Kidney epithelial cell (primary cell): ENCODE measurements at regions not wholly inside any gene's neighbourhood (a gene's known extent, or its start where the extent isn't known, plus 50 kb on each side); places are given as distances from the start of the nearest gene placed in this dataset.

Experiments
- DNase-seq: peaks from one replicate; pipeline ENCODE4 v3.0.0-alpha.2; 2010; ENCODE audit warnings: low read depth
- H3K27me3 ChIP-seq: 2 replicates; pipeline ENCODE4 v1.6.0; 2011; ENCODE audit warnings: low read length; ENCODE audit not compliant: control insufficient read depth, insufficient read depth
- H3K36me3 ChIP-seq: 2 replicates; pipeline ENCODE4 v1.5.1; 2011; ENCODE audit warnings: low read length; ENCODE audit not compliant: control insufficient read depth, insufficient read depth
- H3K4me3 ChIP-seq: 2 replicates; pipeline ENCODE4 v1.5.1; 2011; ENCODE audit warnings: low read depth, mild to moderate bottlenecking, control low read depth, low read length
- CTCF ChIP-seq: IDR thresholded peaks from 2 replicates; pipeline ENCODE4 v1.5.1; 2011; ENCODE audit warnings: mild to moderate bottlenecking, moderate library complexity, low read length, control low read depth, inconsistent platforms; ENCODE audit not compliant: insufficient read depth, poor library complexity, severe bottlenecking

- Histone ChIP-seq H3K36me3 (no peaks in the 10 kb centered on the region), H3K4me3 (no peak overlapping the region), H3K27me3 (no peaks in the 10 kb centered on the region)
- no peak for DNase-seq
- no peak for TF ChIP-seq CTCF
These were observed 349.2 kb upstream of the PLD5 start for GRCh38 chr1:242873661-242874060.

GRCh38 chr1:242872521-242872920 is 348.0 kb upstream of the PLD5 start:
- no peak for DNase-seq
- no peaks in the 10 kb centered on the region for H3K36me3 ChIP-seq
- H3K27me3 ChIP-seq = no peaks in the 10 kb centered on the region
- TF ChIP-seq CTCF = no peak
- no peak overlapping the region for H3K4me3 ChIP-seq

- no peaks in the 10 kb centered on the region for H3K36me3 ChIP-seq
- no peak for DNase-seq
- no peaks in the 10 kb centered on the region for H3K27me3 ChIP-seq
- H3K4me3 ChIP-seq = no peak overlapping the region
- TF ChIP-seq CTCF = no peak
These were observed 347.1 kb upstream of the PLD5 start for GRCh38 chr1:242871471-242872030.

- no peaks in the 10 kb centered on the region for H3K36me3 ChIP-seq
- TF ChIP-seq CTCF = no peak
- DNase-seq = no peak
- no peaks in the 10 kb centered on the region for H3K27me3 ChIP-seq
- no peak overlapping the region for H3K4me3 ChIP-seq
These were observed 346.5 kb upstream of the PLD5 start for GRCh38 chr1:242870966-242871365.

- no peaks in the 10 kb centered on the region for H3K27me3 ChIP-seq
- TF ChIP-seq CTCF = no peak
- no peaks in the 10 kb centered on the region for H3K36me3 ChIP-seq
- H3K4me3 ChIP-seq = no peak overlapping the region
- DNase-seq = no peak
These were observed 331.8 kb upstream of the PLD5 start for GRCh38 chr1:242856289-242856688.

GRCh38 chr1:242854466-242854865 is 330.0 kb upstream of the PLD5 start:
- DNase-seq = no peak
- H3K27me3 ChIP-seq = no peaks in the 10 kb centered on the region
- TF ChIP-seq CTCF = no peak
- no peak overlapping the region for H3K4me3 ChIP-seq
- no peaks in the 10 kb centered on the region for H3K36me3 ChIP-seq
